Thymus (tissue), 11 donors: ENCODE measurements at regions not wholly inside any gene's neighbourhood (a gene's known extent, or its start where the extent isn't known, plus 50 kb on each side); places are given as distances from the start of the nearest gene placed in this dataset.
"Not testable (repeated sequence)": the region's sequence is repeated elsewhere in the genome, so short reads cannot be mapped to it uniquely, and the experiment has no call there.

Experiments
- DNase-seq, 9 donors: peaks; one replicate each; pipeline ENCODE4 v3.0.0-alpha.2; 2013; ENCODE audit warnings: low spot score in 9 of 9, low read depth in 6 of 9, missing footprints in 1 of 9
- H3K27ac ChIP-seq, 2 donors: one replicate each; pipeline ENCODE4 v1.5.1; 2013; ENCODE audit warnings: control low read depth in 1 of 2, low read depth in 1 of 2, low read length in 1 of 2, mild to moderate bottlenecking in 1 of 2, moderate library complexity in 1 of 2
- H3K27me3 ChIP-seq, 2 donors: one replicate each; pipeline ENCODE4 v1.5.1; 2013; ENCODE audit warnings: low read length in 1 of 2; ENCODE audit not compliant: control insufficient read depth in 2 of 2, insufficient read depth in 1 of 2
- H3K36me3 ChIP-seq, 2 donors: one replicate each; pipeline ENCODE4 v1.5.1; 2013; ENCODE audit warnings: low read length in 1 of 2, mild to moderate bottlenecking in 1 of 2, moderate library complexity in 1 of 2; ENCODE audit not compliant: control insufficient read depth in 2 of 2, insufficient read depth in 2 of 2
- H3K4me1 ChIP-seq, 2 donors: one replicate each; pipeline ENCODE4 v1.5.1; 2013; ENCODE audit warnings: low read length in 2 of 2; ENCODE audit not compliant: control insufficient read depth in 2 of 2, insufficient read depth in 2 of 2
- H3K4me3 ChIP-seq, 2 donors: one replicate each; pipeline ENCODE4 v1.5.1; 2013; ENCODE audit warnings: low read length in 2 of 2, control low read depth in 1 of 2, mild to moderate bottlenecking in 1 of 2
- H3K9me3 ChIP-seq, 2 donors: one replicate each; pipeline ENCODE4 v1.5.1; 2013; ENCODE audit warnings: low read length in 1 of 2, mild to moderate bottlenecking in 1 of 2; ENCODE audit not compliant: control insufficient read depth in 2 of 2, insufficient read depth in 1 of 2
- WGBS: extraction: QIAGEN DNeasy Blood & Tissue Kit; methylation state at CpG from one replicate; pipeline ENCODE4 v1.1.7; 2013; 5-methylcytosine and 5-hydroxymethylcytosine counted together
- donor health status: healthy.

- H3K4me1 ChIP-seq: peaks cover 3 to 12% of the 10 kb centered on the region in 2 donors
- 100% methylated on average over 2 of the region's 2 CpGs for WGBS
Observed at GRCh38 chr6:14894105-14894504, 351.8 kb upstream of the JARID2 start.

DNA sequence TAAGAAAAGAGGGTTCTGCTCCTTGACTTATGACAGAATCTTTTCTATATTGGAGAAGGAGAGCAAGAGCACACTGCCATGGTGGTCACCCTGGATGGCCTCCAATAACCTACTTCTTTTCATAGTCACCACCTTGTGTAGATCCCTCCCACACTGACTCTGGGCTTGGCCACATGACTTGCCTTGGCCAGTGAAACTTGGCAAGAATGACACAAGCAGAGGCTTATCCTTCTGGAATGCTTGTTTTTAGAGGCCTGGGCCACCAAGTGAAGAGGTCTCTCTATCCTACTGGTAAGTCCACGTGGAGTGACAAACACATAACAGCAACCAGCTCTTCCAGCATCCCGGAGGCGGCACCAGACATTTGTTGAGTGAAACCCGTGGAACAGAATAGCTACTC, 349.4 kb upstream of the JARID2 start:
- no peak overlapping the region for H3K4me3 ChIP-seq
- no peaks in the 10 kb centered on the region for H3K27me3 ChIP-seq
- H3K9me3 ChIP-seq: no peaks in the 10 kb centered on the region
- WGBS: 74% methylated on average over 4 of the region's 4 CpGs
- no peak overlapping the region for H3K27ac ChIP-seq
- no peaks in the 10 kb centered on the region for H3K36me3 ChIP-seq
- no peak for DNase-seq
- peaks cover 3 to 12% of the 10 kb centered on the region in 2 donors for H3K4me1 ChIP-seq

More at GRCh38 chr6:14894105-14894504, 351.8 kb upstream of the JARID2 start:
- no peak overlapping the region for H3K4me3 ChIP-seq
- H3K27ac ChIP-seq: no peak overlapping the region
- no peak for DNase-seq
- H3K9me3 ChIP-seq: no peaks in the 10 kb centered on the region
- no peaks in the 10 kb centered on the region for H3K27me3 ChIP-seq
- H3K36me3 ChIP-seq: no peaks in the 10 kb centered on the region

DNA sequence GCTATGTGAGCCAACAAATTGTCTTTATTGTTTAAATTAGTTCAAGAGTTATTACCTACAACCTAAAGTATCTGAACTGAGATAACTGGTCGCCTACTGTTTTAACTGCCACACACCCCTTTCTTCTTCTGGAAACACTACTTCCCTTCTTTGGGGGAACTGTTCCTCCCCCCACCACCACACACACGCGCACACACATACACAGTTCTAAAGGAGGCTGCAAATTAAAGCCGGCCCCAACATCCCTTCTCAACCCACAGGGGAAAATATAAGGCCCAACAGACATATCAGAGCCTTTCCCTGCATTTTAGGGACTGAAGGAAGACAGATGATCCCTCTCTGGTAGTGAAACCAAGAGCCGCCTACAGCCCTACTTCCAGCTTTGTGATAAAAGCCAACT, 348.0 kb upstream of the JARID2 start:
- Histone ChIP-seq H3K9me3 (peaks cover 0 to 5% of the 10 kb centered on the region in 2 donors), H3K27ac (no peak overlapping the region), H3K4me3 (no peak overlapping the region), H3K4me1 (peaks cover 3 to 12% of the 10 kb centered on the region in 2 donors), H3K27me3 (no peaks in the 10 kb centered on the region), H3K36me3 (no peaks in the 10 kb centered on the region)
- peak in 3 of 9 donors; percentile 28 to 56 (median 45) for DNase-seq
- WGBS: 33% methylated on average over 5 of the region's 5 CpGs

- H3K9me3 ChIP-seq, H3K27me3 ChIP-seq, H3K4me3 ChIP-seq, DNase-seq, H3K36me3 ChIP-seq, H3K27ac ChIP-seq: not testable (repeated sequence)
- peaks cover 3 to 23% of the 10 kb centered on the region in 2 donors for H3K4me1 ChIP-seq
- 95% methylated on average over 4 of the region's 4 CpGs for WGBS
Observed at GRCh38 chr6:14899441-14899840, 346.4 kb upstream of the JARID2 start.

DNA sequence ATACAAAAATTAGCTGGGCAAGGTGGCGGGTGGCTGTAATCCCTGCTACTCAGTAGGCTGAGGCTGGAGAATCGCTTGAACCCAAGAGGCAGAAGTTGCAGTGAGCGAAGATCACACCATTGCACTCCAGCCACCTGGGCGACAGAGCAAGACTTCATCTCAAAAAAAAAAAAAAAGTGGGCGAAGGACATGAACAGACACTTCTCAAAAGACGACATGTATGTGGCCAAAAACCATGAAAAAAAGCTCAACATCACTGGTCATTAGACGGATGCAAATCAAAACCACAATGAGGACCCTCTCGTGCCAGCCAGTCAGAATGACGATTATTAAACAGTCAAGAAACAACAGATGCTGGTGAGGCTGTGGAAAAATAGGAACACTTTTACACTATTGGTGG, 344.9 kb upstream of the JARID2 start:
- 98% methylated on average over 9 of the region's 9 CpGs for WGBS
- Histone ChIP-seq H3K4me3 (no peak overlapping the region), H3K27ac (no peak overlapping the region), H3K4me1 (peaks cover 3 to 23% of the 10 kb centered on the region in 2 donors), H3K36me3 (no peaks in the 10 kb centered on the region), H3K27me3 (no peaks in the 10 kb centered on the region), H3K9me3 (peaks cover 0 to 5% of the 10 kb centered on the region in 2 donors)
- no peak for DNase-seq

GRCh38 chr6:14903176-14904038, 342.5 kb upstream of the JARID2 start:
- Histone ChIP-seq H3K27ac (no peak overlapping the region), H3K4me1 (peaks cover 0 to 14% of the 10 kb centered on the region in 2 donors), H3K9me3 (peaks cover 0 to 5% of the 10 kb centered on the region in 2 donors), H3K27me3 (no peaks in the 10 kb centered on the region), H3K36me3 (no peaks in the 10 kb centered on the region), H3K4me3 (no peak overlapping the region)
- DNase-seq: peak in 1 of 9 donors; percentile 23
- WGBS: 45% methylated on average over 8 of the region's 8 CpGs

- Histone ChIP-seq H3K4me3 (no peak overlapping the region), H3K27me3 (no peaks in the 10 kb centered on the region), H3K36me3 (no peaks in the 10 kb centered on the region), H3K4me1 (peaks cover 2 to 18% of the 10 kb centered on the region in 2 donors), H3K27ac (no peak overlapping the region), H3K9me3 (peaks cover 0 to 5% of the 10 kb centered on the region in 2 donors)
- DNase-seq: no peak
- WGBS: 65% methylated on average over 3 of the region's 3 CpGs
Observed at GRCh38 chr6:14905201-14905600, 340.7 kb upstream of the JARID2 start.

GRCh38 chr6:14906621-14907020, 339.2 kb upstream of the JARID2 start:
- Histone ChIP-seq H3K4me1 (peaks cover 16 to 32% of the 10 kb centered on the region in 2 donors), H3K27me3 (no peaks in the 10 kb centered on the region), H3K4me3 (no peak overlapping the region), H3K36me3 (no peaks in the 10 kb centered on the region), H3K9me3 (peaks cover 0 to 7% of the 10 kb centered on the region in 2 donors), H3K27ac (no peak overlapping the region)
- DNase-seq: no peak
- 96% methylated on average over 2 of the region's 2 CpGs for WGBS

DNA sequence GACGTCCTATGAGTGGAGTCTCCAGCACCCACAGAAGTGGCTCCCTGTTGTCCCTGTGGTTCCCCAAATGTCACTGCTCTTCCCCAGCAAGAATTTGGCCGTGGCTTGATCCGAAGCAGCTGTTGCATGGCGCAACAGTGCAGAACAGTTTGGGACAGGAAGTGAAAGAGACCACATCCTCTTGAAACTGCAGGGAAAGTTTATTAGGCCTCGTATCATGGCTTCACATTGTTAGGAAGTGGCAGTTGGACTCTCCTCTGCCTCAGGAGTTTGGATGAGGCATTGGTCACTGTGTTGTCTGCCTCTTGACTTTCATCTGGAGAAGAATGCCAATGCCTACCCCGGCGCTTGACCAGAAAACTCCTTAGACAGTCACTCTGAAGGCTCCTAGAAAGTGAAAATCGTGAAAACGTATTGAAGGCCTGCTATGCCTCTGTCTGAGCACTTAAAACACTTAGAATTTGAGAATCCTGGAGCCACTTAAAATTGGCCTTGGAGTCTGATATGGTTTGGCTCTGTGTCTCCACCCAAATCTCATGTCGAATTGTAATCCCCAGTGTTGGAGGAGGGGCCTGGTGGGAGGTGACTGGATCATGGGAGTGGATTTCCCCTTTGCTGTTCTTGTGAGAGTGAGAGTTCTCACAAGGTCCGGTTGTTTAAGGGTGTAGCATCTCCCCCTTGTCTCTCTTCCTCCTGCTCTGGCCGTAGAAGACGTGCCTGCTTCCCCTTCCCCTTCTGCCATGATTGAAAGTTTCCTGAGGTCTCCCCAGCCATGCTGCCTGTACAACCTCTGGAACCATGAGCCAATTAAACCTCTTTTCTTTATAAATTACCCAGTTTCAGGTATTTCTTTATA, 334.9 kb upstream of the JARID2 start:
- no peak overlapping the region for H3K4me3 ChIP-seq

More for the DNA sequence above, 334.9 kb upstream of the JARID2 start:
- DNase-seq: peak; percentile 37 to 81 (median 49)
- peaks cover 19 to 34% of the 10 kb centered on the region in 2 donors for H3K4me1 ChIP-seq
- H3K9me3 ChIP-seq: peaks cover 0 to 2% of the 10 kb centered on the region in 2 donors
- peak overlapping the region; percentile 43 to 44 for H3K27ac ChIP-seq
- no peaks in the 10 kb centered on the region for H3K36me3 ChIP-seq
- 62% methylated on average over 13 of the region's 13 CpGs for WGBS
- no peaks in the 10 kb centered on the region for H3K27me3 ChIP-seq
